DND-41 (cell line): ENCODE measurements at regions not wholly inside any gene's neighbourhood (a gene's known extent, or its start where the extent isn't known, plus 50 kb on each side); places are given as distances from the start of the nearest gene placed in this dataset.

ENCODE experiments used
- ATAC-seq: fragments of 200-7000 bp; cut with Tn5 transposase; 3 replicates; pipeline ENCODE4 v1.9.1; 2021; ENCODE audit warnings: low read depth; ENCODE audit not compliant: insufficient read depth
- DNase-seq: peaks from one replicate; pipeline ENCODE4 v3.0.0-alpha.2; 2020
- H2AFZ ChIP-seq: 2 replicates; pipeline ENCODE4 v1.6.0; 2012; ENCODE audit warnings: low read depth, low read length
- H3K27ac ChIP-seq: 2 replicates; pipeline ENCODE4 v1.5.1; 2012; ENCODE audit warnings: low read length, inconsistent platforms
- H3K27me3 ChIP-seq: fragments of 200-600 bp; sonication (generic); 2 replicates; pipeline ENCODE4 v1.6.0; 2012; ENCODE audit warnings: low read length, mild to moderate bottlenecking, inconsistent platforms; ENCODE audit not compliant: insufficient read depth, poor library complexity
- H3K36me3 ChIP-seq: 2 replicates; pipeline ENCODE4 v1.5.1; 2012; ENCODE audit warnings: low read length, inconsistent platforms; ENCODE audit not compliant: insufficient read depth
- H3K4me1 ChIP-seq: 2 replicates; pipeline ENCODE4 v1.5.1; 2012; ENCODE audit warnings: mild to moderate bottlenecking, low read length; ENCODE audit not compliant: insufficient read depth
- H3K4me2 ChIP-seq: 2 replicates; pipeline ENCODE4 v1.6.0; 2012; ENCODE audit warnings: mild to moderate bottlenecking, moderate library complexity, low read length, inconsistent platforms; ENCODE audit not compliant: insufficient read depth
- H3K4me3 ChIP-seq, 2 experiments: fragments of 200-600 bp in 1 of 2; shearing (Covaris generic) in 1 of 2; 2 replicates each; pipeline ENCODE4 v1.5.1; 2012 to 2016; ENCODE audit warnings: inconsistent platforms in 2 of 2, low read length in 2 of 2, mild to moderate bottlenecking in 2 of 2, low read depth in 1 of 2, moderate library complexity in 1 of 2
- H3K79me2 ChIP-seq: 2 replicates; pipeline ENCODE4 v1.6.0; 2012; ENCODE audit warnings: low read length, inconsistent platforms; ENCODE audit not compliant: insufficient read depth
- H3K9ac ChIP-seq: 2 replicates; pipeline ENCODE4 v1.6.0; 2012; ENCODE audit warnings: low read depth, mild to moderate bottlenecking, inconsistent platforms, low read length, moderate library complexity
- H3K9me3 ChIP-seq: 2 replicates; pipeline ENCODE4 v1.5.1; 2012; ENCODE audit warnings: low read length, moderate library complexity, mild to moderate bottlenecking, inconsistent platforms; ENCODE audit not compliant: insufficient read depth, severe bottlenecking
- H4K20me1 ChIP-seq: 2 replicates; pipeline ENCODE4 v1.6.0; 2012; ENCODE audit warnings: low read length; ENCODE audit not compliant: insufficient read depth
- EZH2 ChIP-seq: IDR thresholded peaks from 3 replicates; pipeline ENCODE4 v1.6.1; 2012; ENCODE audit warnings: borderline replicate concordance, low read depth, mild to moderate bottlenecking, moderate library complexity, low read length, inconsistent platforms; ENCODE audit not compliant: severe bottlenecking
- TF ChIP-seq, protein P1 (sequence below): IDR thresholded peaks from 2 replicates; pipeline ENCODE4 v1.5.1; 2012; ENCODE audit warnings: borderline replicate concordance, low read length, moderate library complexity, mild to moderate bottlenecking; ENCODE audit not compliant: poor library complexity, severe bottlenecking; ENCODE audit errors: extremely low read depth

DNA sequence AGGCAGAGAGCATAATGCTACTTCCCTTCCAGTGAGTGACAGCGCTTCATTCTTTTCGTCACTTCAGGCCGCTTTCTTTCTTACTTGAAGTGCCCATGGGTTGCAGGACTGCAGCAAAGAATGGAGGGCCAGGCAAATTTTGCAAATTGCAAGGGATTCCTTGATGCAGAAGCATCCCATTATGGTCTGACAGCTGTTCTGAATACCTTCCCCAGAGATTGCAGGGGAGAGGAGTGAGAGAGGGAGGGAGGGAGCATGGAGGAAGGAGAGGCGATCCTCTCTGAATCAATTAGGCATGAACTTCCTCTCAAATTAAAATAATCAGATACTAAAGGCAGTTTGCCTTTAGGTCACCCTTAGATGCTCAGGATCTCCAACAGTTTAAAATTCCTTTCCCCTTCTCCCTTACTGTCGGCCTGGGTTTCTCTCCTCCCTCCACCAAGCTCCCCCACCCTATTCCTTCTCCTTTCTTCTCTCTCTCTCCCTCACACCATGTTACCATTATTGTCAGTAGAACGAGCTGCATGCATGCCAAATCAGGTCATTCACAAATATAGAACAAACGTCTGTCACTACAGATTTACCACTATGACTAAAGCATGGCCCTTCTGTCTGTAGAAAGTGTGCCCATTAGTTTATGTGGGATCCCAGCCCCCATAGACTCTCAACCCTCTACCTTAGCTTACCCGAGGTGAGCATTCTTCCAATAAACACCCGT, 289.2 kb downstream of the CD83 start:
- H3K79me2 ChIP-seq = no peaks in the 10 kb centered on the region
- H3K4me3 ChIP-seq = no peak overlapping the region
- H3K27ac ChIP-seq = no peak overlapping the region
- DNase-seq (no peak), ATAC-seq (no peak)
- H4K20me1 ChIP-seq = no peaks in the 10 kb centered on the region
- H3K9ac ChIP-seq = no peak overlapping the region
- TF ChIP-seq EZH2 = no peak
- TF ChIP-seq, protein P1, sequence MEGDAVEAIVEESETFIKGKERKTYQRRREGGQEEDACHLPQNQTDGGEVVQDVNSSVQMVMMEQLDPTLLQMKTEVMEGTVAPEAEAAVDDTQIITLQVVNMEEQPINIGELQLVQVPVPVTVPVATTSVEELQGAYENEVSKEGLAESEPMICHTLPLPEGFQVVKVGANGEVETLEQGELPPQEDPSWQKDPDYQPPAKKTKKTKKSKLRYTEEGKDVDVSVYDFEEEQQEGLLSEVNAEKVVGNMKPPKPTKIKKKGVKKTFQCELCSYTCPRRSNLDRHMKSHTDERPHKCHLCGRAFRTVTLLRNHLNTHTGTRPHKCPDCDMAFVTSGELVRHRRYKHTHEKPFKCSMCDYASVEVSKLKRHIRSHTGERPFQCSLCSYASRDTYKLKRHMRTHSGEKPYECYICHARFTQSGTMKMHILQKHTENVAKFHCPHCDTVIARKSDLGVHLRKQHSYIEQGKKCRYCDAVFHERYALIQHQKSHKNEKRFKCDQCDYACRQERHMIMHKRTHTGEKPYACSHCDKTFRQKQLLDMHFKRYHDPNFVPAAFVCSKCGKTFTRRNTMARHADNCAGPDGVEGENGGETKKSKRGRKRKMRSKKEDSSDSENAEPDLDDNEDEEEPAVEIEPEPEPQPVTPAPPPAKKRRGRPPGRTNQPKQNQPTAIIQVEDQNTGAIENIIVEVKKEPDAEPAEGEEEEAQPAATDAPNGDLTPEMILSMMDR = no peak
- H3K36me3 ChIP-seq = no peaks in the 10 kb centered on the region
- H3K4me2 ChIP-seq = no peak overlapping the region
- H2AFZ ChIP-seq = no peak overlapping the region
- no peaks in the 10 kb centered on the region for H3K9me3 ChIP-seq
- no peaks in the 10 kb centered on the region for H3K4me1 ChIP-seq
- no peaks in the 10 kb centered on the region for H3K27me3 ChIP-seq

DNA sequence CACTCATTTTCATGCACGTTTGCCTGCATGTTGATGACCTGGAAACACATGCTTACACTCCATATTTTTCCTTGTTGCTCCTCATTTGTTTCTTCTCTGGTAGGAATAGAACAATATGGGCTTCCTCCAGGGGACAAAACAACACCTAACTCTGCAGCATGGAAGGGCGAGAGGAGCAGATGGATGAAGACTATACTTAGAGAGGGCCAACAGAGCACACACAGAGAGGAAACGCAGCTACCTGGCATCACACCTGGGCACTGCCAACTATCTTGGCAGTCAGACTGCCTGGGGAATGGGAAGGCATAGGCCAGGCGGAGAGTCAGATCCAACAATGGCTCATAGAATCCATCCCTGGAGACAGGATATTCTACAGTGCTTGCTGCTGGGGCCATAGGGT, 290.9 kb downstream of the CD83 start:
- ATAC-seq = no peak
- no peak overlapping the region for H3K4me3 ChIP-seq
- H3K79me2 ChIP-seq = no peaks in the 10 kb centered on the region
- H3K4me1 ChIP-seq = no peaks in the 10 kb centered on the region
- no peak overlapping the region for H3K9ac ChIP-seq
- H3K36me3 ChIP-seq = no peaks in the 10 kb centered on the region
- H3K9me3 ChIP-seq = no peaks in the 10 kb centered on the region
- H2AFZ ChIP-seq = no peak overlapping the region
- no peak overlapping the region for H3K27ac ChIP-seq
- DNase-seq = no peak
- no peak for TF ChIP-seq EZH2
- TF ChIP-seq, protein P1 = no peak
- H3K27me3 ChIP-seq = no peaks in the 10 kb centered on the region
- H3K4me2 ChIP-seq = no peak overlapping the region
- no peaks in the 10 kb centered on the region for H4K20me1 ChIP-seq

DNA sequence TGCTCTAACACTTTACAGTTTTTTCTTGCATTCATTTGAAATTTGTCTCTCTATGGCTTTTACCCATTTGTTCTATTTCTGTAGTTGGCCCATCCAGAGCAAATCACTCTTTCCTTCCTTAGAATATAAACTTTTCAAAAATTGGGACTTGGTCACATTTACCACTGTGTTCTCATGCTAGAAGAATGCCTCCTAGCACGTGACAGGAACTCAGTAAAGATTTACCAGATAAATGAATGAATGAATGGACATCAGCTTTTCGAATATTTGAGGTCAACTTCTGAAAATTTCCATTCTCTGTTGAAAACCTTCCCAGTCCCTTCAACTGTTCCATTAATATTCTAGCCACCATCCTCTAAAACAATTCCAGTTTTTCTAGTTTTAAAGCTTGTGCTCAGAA, 294.5 kb downstream of the CD83 start:
- no peak overlapping the region for H3K9ac ChIP-seq
- no peaks in the 10 kb centered on the region for H3K4me1 ChIP-seq
- no peak overlapping the region for H2AFZ ChIP-seq
- H3K4me3 ChIP-seq = no peak overlapping the region
- ATAC-seq (no peak), DNase-seq (no peak)
- no peaks in the 10 kb centered on the region for H3K27me3 ChIP-seq
- no peak overlapping the region for H3K27ac ChIP-seq
- H3K9me3 ChIP-seq = no peaks in the 10 kb centered on the region
- no peaks in the 10 kb centered on the region for H3K79me2 ChIP-seq
- no peak for TF ChIP-seq EZH2
- TF ChIP-seq, protein P1 = no peak
- no peak overlapping the region for H3K4me2 ChIP-seq
- H4K20me1 ChIP-seq = no peaks in the 10 kb centered on the region
- H3K36me3 ChIP-seq = no peaks in the 10 kb centered on the region

DNA sequence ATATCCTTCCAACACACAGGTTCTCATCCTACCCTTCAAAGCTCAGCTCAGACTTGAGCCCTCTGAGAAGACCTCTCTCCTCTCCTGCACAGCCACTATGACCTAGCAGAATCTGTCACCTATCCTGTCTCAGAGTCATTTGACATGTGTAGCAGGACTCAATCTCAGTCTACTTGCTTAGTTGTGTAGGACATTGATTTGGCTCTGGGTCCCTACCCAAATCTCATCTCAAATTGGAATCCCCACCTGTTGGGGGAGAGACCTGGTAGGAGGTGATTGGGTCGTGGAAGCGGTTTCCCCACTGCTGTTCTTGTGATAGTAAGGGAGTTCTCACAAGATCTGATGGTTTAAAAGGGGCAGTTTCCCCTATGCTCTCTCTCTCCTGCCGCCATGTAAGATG, 297.9 kb downstream of the CD83 start:
- no peaks in the 10 kb centered on the region for H3K36me3 ChIP-seq
- no peak for DNase-seq
- H3K27me3 ChIP-seq = no peaks in the 10 kb centered on the region
- ATAC-seq = no peak
- no peaks in the 10 kb centered on the region for H4K20me1 ChIP-seq
- no peak overlapping the region for H3K4me3 ChIP-seq
- H3K27ac ChIP-seq = no peak overlapping the region
- H3K4me1 ChIP-seq = no peaks in the 10 kb centered on the region
- no peak overlapping the region for H3K4me2 ChIP-seq
- H3K9ac ChIP-seq = no peak overlapping the region
- no peak overlapping the region for H2AFZ ChIP-seq
- H3K79me2 ChIP-seq = no peaks in the 10 kb centered on the region
- no peaks in the 10 kb centered on the region for H3K9me3 ChIP-seq
- no peak for TF ChIP-seq EZH2
- TF ChIP-seq, protein P1 = no peak
